GM12864 (cell line): ENCODE measurements at regions not wholly inside any gene's neighbourhood (a gene's known extent, or its start where the extent isn't known, plus 50 kb on each side); places are given as distances from the start of the nearest gene placed in this dataset.

Source experiments
- DNase-seq: peaks from one replicate; pipeline ENCODE4 v3.0.0-alpha.2; 2011; ENCODE audit warnings: low read depth
- H3K4me3 ChIP-seq: 2 replicates; pipeline ENCODE4 v1.5.1; 2011; ENCODE audit warnings: mild to moderate bottlenecking, low read depth, low read length, control low read depth
- TF ChIP-seq, protein P1 (sequence below): IDR thresholded peaks from 2 replicates; pipeline ENCODE4 v1.5.1; 2011; ENCODE audit warnings: low read depth, mild to moderate bottlenecking, moderate library complexity, low read length, control low read depth, inconsistent platforms; ENCODE audit errors: missing control alignments

DNA sequence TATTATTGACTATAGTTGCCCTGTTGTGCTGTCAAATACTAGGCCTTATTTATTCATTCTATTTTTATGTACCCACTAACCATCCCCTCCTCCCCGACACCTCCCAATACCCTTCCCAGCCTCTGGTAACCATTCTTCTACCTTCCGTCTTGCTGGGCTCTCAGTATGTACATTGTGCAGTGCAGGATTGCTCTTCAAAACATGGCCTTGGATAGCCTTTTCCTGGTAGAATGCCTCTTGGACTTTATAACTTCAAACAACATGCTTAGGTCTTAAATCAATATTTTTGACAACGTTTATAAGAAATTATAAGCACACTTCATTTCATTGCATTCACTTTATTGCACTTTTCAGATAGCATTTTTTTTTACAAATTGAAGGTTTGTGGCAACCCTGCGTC, 172.6 kb upstream of the ACTBL2 start:
- no peak for DNase-seq
- TF ChIP-seq, protein P1, sequence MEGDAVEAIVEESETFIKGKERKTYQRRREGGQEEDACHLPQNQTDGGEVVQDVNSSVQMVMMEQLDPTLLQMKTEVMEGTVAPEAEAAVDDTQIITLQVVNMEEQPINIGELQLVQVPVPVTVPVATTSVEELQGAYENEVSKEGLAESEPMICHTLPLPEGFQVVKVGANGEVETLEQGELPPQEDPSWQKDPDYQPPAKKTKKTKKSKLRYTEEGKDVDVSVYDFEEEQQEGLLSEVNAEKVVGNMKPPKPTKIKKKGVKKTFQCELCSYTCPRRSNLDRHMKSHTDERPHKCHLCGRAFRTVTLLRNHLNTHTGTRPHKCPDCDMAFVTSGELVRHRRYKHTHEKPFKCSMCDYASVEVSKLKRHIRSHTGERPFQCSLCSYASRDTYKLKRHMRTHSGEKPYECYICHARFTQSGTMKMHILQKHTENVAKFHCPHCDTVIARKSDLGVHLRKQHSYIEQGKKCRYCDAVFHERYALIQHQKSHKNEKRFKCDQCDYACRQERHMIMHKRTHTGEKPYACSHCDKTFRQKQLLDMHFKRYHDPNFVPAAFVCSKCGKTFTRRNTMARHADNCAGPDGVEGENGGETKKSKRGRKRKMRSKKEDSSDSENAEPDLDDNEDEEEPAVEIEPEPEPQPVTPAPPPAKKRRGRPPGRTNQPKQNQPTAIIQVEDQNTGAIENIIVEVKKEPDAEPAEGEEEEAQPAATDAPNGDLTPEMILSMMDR = no peak
- no peak overlapping the region for H3K4me3 ChIP-seq

DNA sequence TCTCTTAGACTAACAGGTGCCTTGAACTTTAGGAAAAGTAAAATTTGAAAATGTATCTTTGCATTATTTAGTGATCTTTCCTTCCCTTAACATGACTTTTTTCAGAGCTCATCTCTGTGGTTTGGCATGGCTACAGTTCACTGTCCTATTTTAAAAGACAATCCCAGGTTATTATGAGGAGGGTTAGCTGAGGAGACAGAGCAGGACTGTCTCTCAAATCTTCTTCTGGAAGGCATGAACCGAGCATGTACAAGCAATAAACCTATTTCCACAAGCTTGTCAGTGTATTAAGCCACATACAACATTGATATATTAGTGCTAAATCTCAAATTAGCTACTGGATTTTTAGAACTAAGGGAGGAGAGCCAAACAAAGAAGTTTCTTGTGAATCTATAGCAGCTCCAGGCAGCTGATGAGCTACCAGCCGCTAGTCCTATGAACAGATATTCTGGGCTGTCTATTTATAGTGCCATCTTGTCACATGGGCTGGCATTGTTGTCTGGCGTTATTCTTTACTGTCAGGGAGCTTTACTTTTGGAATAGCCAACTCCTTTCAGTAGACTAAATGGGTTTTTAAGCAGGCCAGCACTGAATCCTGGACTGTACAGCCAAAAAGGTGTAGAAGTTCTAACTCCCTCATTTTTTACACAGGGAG, 171.2 kb upstream of the ACTBL2 start:
- no peak for DNase-seq
- TF ChIP-seq, protein P1 = no peak
- no peak overlapping the region for H3K4me3 ChIP-seq

DNA sequence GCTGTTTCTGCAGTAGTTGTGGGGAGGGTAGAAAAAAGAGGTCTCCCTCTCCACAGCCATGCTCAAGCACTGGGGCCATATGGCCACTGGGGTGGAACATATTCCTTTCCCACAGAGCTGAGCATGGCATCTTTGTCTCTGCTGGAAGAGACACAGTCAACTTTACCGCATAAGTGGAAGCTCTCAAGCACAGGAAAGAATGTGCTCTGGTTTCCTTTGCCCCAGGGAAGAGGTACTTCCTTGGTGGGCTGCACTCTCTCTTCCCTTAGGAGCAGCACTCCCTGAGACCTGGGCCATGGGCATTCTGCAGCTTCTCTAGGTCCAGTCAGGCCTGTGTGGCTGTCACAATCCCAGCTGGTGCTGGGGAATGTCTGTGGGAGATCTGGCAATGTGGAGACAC, 168.5 kb upstream of the ACTBL2 start:
- TF ChIP-seq, protein P1 = peak; percentile 1
- DNase-seq = no peak
- no peak overlapping the region for H3K4me3 ChIP-seq

DNA sequence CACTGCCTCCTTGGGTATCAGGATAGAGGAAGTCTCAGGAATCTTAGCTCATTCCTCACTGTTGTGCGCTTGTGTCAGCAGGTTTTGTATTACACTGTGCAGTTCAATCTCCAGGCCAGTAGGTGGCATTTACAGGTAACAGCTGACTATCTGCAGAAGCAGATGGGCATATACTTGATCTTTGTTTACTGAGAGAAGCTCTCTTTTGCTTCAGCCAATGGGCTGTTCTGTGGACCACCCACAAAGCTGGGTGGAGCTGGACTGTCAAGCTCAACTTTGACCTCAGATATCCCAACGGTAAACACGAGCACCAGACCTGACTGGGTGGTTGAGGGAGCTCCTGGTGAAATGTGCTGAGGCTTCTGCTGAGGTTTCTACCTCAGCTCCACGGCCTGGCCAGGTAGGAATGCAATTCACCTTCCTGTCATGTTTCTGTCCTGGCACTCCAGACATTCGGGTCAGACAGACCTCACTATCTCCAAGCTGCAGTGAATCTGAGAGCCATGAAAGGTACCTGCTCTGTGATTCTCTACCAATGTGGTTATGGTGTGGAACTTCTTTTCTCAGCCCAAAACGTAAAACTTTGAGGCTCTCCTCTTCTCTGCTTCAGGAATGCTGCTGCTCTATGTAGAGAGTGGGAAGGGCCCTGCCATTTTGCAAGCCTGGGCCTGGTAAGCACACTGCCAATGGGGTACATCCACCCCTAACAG, 167.9 kb upstream of the ACTBL2 start:
- TF ChIP-seq, protein P1 = peak; percentile 88
- H3K4me3 ChIP-seq = no peak overlapping the region
- peak; percentile 2 for DNase-seq

DNA sequence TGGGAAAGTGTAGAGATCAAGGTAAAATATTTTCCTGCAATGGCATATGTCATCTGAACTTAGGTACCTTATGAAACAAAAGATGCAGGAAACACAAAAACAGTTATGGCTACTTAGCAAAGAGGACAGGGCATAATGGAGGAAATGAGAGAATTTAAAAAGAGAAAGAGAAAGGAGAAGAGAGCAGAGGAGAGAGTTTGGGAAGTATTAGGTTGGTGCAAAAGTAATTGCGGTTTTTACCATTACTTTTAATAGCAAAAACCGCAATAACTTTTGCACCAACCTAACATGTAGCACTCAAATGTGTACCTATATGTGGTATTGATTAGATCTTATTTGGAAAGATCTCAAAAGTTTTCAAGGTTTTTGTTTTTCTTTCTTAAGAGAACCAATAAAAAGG, 160.1 kb upstream of the ACTBL2 start:
- no peak for DNase-seq
- no peak overlapping the region for H3K4me3 ChIP-seq
- TF ChIP-seq, protein P1 = no peak

DNA sequence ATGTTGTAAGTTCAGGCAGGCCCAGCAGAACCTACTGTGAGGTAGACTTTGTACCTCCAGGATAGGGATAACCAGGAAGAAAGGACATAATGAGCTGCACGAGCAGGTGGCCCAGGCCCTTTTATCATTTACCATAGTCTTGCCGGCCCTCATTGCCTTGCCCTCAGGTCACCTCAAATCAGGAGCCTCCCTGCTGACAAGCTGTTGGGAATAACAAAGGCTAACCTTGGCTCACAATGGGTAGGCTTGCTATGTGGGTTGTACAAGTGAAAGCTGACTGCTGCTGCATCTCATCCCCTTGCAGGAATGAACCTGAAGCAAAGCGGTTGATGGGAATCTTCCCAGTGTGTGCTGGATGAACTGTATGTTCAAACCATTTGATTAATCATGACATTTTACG, 159.5 kb upstream of the ACTBL2 start:
- H3K4me3 ChIP-seq = no peak overlapping the region
- TF ChIP-seq, protein P1 = no peak
- DNase-seq = no peak
